HT-29 (cell line): ENCODE measurements at regions not wholly inside any gene's neighbourhood (a gene's known extent, or its start where the extent isn't known, plus 50 kb on each side); places are given as distances from the start of the nearest gene placed in this dataset.
"Not testable (repeated sequence)": the region's sequence is repeated elsewhere in the genome, so short reads cannot be mapped to it uniquely, and the experiment has no call there.

ENCODE experiments used
- DNase-seq: peaks from one replicate; pipeline ENCODE4 v3.0.0-alpha.2; 2015; ENCODE audit warnings: low spot score

DNA sequence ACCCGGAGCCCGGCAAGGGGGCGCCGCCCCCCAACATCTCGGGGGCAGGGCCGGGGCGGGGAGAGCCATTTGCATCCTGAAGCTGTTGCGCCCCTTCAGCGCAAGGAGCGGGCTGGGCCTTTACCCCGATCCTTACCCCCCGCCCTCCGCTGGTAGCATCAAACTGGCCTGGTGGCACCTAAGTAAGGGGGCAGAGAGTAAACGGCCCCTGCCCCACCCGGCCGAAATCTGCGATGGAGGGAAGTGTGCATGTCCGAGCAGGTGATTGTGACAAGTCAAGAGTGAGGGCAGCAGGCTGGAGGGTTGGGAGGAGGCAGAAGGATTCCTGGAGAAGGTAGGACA, 101.2 kb downstream of the ESM1 start:
- DNase-seq = no peak

DNA sequence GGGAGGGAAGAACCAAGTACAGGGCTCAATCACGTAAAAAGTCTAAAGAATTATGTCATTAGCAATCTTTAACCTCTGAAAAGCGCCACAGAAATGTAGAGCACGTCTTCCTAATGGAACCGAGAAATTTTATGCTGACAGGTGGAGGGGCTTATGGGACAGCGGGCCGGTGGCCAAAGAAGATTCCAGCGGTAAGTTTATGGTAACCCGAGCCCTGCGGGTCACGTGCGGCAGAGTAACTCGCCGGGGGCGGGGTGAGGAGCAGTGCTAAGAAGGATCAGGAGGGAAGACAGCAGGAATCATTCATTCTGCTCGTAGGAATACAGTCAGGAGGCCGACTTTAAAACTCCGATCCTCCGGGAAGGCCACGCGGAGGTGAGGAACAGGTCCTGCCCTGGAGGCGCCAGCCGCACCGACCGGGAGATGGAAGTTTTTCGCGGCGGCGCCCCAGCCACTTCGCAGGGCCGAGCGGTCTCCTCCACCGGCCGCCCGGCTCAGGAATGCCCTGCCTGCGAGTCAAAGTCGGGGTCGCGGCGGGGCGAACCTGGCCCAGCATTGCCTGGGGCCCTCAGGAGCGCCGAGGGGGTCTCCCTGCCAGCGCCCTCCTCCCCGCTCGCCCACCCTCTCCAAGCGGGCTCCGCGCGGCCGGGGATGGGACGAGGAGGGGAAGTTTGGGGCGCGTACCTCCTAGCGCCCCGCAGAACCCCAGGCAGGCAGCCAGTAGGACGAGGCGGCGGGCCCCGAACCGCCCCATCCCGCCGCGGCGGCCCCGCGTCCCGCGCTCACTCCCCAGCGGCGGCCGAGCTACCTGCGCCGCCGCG, 101.8 kb downstream of the ESM1 start:
- no peak for DNase-seq

DNA sequence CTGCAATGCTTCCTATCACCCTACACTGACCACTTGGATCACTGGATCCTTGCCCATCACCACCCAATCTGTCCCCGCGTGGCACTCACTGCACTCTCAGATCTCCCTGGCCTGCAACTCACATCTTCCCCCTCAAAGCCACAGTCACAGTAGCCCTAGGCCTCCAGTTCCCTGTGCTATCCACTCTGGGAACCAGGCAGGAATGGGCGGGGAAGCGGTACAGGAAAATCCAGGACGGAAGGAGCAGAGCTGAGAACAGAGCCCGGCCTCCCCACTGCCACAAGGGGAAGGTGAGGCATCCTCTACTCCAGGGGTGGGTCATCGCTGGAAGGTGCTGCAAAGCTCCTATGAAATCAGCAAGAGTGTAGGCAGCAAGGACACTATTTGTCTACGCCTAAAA, 102.6 kb downstream of the ESM1 start:
- no peak for DNase-seq

DNA sequence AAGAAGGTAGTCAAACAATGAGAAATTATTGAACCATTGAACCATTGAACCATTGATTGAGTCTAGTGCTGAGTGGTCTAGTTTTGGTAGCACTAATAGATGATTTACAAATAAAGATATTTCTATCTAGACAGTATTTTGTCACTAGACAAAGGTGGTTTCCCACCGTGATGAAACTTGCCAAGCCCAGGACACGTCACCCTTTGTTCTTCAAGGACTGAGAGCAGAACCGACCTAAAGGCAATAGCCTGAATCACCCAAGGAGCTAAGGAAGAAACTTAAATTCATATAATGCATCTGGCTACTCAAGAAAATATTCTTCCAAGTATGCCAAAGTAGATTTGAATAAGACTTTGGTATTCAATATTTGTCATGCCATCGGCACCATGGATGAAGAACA, 103.3 kb downstream of the ESM1 start:
- DNase-seq = no peak

DNA sequence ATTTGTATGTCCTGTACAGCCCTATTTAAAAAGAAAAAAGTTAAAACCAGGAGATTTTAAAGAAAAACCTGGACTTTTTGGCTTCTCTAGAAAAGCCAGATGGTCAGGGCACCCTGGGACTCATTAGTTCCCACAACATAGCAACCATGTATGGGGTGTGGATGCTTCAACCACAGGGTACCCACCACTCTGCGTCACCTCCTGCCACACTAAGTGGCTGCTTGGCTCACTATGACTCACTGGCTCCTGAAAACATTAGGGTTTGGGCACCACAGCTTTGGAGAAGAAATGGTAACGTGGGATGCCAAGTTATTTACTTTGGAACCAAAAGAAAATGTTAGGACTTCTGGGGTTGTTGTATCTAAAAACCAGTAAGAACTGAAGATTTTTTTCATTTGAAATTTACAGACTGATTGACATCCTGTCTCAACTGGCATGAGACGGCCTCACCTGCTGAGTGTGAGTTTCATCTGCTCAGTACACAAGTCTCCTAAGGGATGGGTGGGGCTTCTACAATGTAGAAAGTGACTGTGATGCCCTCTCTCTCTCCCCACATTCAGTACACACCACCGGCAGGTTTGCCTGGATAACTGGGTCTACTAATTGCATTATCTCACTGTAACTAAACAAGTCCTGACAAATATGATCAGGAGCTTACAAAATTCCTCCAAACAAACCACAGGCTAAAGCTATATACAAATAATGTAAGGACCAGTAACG, 103.9 kb downstream of the ESM1 start:
- DNase-seq = no peak

DNA sequence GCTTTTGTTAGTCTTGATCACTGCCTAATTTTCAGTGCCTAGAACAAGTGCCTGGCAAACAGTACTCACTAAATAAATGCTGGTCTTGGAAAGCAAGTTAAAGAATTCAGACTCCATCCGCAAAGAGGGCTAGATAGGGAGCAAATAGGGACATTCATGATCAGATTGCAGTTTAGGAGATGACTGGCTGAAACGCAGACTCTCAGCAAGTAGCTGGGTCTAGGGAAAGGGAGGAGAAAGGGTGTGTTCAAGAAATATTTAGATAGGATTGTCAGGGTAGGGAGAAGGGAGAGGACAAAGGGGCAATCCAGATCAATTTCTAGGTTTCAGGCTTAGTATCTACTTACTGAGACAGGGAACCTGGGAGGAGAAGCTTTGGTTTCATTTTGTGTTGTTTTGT, 108.4 kb downstream of the ESM1 start:
- no peak for DNase-seq

DNA sequence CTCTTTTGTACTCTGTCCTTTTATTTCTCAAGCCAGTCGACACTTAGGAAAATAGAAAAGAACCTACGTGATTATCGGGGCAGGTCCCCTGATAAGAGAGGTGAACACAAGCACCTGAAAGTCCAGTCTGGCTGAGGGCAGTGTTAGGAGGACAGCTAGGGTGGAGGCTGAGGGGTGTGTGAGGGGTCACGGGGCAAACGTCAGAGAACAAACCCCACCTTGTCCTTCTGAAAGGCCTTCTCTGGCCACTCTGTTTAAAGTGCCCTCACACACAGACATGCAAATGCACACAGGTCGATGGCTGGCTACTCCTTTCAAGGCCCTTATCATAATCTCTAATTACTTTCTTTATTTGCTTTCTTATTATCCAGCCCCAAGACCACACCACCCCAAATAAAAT, 108.8 kb downstream of the ESM1 start:
- DNase-seq = no peak

DNA sequence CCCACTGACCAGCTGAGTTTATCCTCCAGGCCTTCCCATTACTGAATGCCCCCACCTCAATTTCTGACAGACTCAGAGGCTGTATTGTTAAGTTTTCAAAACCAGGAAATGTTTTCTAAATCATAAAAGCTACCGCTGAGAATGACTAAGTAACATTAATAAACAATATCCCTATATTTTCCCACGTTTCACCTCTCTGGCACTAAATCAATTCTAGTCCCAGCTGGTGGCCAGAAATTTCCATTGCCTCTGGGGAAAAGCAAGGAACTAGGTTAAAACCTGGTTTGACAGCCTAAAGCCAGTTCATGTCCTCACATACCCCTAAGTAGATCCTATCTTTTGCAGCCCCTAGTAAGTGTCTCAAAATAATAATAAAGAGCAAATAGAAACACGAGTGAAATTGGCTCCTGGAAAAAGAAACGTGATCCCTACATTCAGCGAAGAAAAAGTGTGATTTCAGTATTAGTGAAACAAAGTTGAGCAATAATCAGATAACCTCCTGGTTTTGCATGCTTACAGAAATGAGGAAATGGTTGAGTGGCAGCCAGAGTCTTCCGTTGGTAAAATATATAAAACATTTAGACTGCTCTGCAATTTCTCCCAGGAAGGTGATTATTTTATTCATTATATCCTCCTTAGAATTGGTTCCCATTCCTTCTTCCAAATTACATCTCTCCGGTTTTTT, 110.9 kb downstream of the ESM1 start:
- DNase-seq = no peak

DNA sequence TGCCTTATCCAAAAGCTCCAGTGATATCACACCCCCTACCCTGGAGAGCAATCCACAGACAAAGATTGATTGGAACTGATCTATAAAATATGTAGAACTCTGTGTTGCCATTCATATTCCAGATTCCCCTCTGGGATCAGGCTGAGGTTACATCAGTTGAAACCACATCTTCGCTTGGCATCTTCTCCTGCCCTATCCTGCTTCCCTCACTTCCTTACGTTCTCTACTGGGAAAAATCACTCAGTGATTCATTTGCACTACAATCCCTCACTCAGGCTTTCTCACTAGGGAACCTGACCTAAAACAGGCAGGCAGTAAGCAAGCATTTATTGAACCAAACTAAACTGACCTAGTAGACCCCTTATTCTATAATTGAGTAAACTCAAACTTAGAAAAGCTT, 111.7 kb downstream of the ESM1 start:
- no peak for DNase-seq

DNA sequence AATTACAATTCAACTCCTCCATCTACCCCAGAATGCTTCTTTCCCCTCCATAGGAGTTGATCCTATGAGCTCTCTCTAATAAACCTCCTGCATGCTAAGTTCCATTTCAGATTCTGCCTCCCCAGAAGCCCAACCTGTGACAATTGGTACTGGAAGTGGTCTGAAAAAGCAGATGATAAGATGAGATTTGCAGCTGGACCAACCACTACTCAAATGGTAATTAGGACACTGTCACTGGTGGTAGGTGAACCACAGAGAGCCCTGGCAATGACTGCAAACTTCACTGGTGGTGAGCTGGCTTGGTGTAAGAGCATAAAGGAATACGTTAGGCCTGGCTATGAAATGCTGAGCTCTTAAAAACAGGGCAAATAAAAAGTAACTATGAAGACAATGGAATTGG, 112.6 kb downstream of the ESM1 start:
- DNase-seq = no peak

DNA sequence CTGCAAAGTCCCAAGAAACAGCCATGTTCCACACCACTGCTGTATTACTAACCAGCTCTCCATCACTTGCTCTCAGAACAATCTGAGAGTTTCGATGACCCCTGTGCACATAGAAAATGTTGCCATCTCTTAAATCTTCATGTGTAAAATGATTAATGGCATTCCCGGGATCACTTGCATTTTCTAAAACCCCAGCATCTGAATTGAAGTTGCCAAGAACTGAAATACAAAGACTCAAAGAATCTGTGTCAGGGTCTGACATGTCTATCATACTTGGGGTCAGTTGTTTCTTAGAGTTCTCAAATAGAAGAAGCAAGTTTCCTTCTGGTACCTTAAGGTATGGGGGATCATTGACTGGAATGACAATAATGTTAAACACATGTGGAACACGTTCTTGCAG, 115.1 kb downstream of the ESM1 start:
- no peak for DNase-seq

DNA sequence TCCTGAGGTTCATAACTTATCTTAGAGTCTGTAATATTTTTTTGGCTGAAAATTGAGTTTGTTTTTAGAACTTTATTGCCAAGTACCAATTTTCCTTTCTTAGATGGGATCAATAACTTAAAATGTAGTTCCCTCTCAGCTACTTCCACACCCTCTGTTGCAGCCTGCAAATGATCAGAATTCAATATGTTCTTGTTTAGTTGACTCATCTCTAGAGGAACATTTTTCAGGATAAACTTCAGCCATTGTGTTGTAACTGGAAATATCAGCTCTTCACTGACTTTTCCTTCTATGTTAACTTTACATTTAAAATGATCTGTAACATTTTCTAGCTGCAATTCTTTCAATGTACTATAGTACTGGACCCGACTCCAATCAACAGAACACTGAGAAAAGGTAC, 115.7 kb downstream of the ESM1 start:
- DNase-seq = no peak

DNA sequence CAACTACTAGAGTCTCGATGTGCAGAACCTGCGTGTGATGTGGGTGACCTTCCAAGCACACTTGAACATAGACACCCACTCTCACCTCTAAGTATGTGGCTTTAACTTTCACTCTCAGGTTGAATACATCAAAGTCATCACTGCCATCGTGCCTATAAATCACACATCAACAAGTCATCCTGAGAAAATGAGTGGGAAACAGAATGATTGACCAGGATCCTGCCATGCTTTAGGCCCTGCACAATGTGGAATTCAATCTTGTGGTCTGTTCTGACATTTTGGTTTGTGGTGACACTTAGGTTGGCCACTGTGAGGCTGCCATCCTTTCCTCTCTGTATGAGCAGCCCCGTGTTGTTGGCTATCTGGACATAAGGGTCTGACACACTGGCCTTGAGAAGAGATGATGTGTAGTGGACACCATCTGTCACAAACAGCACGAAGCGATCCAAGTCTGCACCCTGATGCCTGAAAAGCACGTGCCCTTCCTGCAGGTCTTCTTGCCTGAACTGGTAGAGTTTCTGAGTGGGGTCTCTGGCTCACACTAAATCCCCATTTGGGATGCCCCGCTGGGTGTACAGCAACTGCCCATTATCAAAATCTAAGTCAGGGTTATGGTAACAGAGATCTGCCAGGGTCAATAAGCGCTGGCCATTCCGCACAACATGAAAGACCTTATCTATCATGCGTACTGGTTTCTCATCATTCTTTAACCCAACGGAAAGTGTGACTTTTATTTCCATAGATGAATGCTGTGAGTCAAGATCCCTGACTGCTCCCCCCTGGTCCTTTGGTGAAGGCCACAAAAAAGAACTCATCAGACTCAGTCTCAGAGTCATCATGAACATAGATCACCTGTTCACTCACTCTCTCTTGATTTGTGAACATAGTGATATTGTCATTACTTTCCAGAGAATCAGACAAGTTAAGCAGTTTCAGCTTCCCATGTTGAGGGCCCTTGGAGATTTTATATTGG, 116.6 kb downstream of the ESM1 start:
- DNase-seq = no peak

DNA sequence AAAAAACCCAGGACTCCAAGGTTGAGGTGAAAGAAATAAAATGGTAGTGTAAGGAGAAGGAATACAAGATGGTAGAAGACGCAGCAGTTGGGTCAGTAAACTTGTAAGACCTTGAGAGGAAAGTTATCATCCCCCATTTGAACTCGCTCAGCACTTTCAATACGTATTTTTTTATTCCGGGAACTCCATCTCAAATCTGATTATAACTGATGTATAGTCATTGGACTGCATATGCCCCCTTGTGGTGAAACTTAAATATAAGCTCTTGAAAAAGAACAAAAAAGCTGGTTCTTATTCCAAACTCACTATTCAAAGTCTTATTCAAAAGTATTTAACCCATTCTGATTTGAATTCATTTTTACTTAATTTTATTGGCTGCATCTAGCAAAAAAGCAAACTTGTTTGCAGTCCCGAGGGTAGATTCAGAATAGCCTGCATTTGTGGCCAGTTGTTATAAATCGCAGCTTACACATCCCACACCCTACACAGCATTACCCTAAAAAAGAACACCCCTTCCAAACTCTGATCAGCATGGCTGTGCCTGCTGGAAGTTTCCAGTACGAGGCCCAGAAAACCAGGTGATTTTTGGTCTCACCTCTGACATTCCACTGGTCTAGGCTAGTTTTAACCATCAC, 118.0 kb downstream of the ESM1 start:
- DNase-seq = peak; percentile 55

DNA sequence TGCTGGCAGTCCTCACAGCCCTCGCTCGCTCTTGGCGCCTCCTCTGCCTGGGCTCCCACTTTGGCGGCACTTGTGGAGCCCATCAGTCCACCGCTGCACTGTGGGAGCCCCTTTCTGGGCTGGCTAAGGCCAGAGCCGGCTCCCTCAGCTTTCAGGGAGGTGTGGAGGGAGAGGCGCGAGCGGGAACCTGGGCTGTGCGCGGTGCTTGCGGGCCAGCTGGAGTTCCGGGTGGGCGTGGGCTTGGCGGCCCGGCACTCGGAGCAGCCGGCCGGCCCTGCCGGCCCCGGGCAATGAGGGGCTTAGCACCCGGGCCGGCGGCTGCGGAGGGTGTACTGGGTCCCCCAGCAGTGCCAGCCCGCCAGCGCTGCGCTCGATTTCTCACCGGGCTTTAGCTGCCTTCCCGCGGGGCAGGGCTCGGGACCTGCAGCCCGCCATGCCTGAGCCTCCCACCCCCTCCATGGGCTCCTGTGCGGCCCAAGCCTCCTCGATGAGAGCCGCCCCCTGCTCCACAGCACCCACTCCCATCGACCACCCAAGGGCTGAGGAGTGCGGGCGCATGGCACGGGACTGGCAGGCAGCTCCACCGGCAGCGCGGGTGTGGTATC, 120.4 kb downstream of the ESM1 start:
- not testable (repeated sequence) for DNase-seq

DNA sequence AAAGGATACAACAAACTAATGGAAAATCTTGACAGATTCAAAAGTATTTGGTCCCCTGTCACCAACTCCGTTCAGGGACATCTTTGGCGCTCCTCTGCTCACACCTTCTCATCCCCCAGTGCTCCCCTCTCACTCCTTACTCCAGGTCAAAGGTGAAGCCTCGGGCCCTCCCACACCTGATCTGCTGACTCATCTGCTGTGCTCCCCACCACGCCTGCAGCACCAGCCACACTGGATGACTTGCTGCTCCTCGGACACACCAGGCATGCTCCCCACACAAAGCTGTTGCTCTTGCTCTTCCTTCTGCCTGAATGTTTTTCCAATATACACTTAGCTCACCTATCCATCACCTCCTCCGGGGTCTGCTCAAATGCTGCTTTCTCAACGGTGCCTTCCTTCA, 123.4 kb downstream of the ESM1 start:
- DNase-seq = no peak

DNA sequence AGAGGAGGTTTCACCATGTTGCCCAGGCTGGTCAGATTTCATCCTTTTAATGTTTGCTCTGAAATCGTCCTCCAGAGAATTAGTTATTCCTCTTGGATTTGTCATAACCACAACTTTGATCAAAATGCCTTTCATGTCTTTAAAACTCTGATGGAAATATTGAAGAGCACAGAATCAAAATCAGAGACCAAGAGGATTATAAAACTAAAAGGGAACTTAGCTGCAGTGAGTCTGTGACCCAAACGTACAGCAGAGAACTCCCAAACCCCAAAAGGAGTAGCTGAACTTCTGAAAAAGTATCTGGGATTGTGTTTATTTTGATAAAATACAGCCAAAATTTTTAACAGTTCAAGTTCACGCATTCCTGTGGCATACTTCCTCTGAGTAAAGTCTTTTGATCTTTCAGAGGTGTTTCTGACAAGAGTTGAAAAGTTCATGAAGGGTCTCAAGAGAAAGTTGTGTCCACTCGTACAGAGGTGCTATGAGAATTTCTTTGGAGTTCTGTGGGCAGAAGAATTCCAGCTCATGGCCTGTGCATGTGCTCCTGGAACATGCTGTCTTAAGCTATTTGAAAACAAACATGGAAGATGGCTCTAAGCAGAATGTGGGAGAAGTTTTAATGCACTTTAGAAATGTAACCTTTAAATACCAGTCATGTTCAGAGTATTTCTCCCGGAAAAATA, 124.0 kb downstream of the ESM1 start:
- DNase-seq = no peak

DNA sequence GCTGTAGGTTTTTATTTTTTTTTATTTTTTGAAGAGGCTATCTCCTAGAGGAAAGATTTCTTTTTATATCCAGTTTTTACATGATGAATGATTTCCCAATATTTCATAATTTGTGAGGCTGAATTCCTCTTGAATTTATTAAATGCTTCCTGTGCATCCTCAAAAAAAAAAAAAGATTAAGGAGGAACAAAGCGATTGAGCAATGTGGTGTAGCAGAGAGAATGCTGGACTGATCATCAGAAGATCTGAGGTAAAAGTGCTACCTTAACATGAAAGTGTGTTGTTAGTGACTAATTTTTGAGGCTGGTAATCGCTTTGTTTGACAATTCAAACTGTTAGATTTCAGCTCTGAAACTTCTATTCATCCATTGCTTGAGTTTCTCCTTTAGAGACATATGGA, 125.1 kb downstream of the ESM1 start:
- DNase-seq = no peak

DNA sequence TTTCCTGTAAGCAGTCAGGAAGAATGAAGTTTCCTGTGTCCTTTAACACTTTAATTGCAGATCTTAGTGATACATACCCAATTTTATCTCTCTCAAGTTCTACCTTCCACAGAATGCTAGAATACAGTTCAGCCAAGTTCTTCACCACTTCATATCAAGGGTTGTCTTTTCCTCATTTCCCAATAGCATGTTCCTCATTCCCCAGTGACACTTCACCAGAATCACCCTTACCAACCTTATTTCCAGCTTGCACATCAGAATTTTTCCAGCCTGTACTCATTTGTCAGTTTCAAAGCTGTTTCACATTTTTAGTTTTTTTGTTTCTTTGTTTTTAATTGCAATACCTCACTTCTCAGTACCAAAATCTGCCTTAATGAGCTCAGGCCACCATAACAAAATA, 126.1 kb downstream of the ESM1 start:
- no peak for DNase-seq
